HUDEP-2 (cell line): ENCODE measurements at regions not wholly inside any gene's neighbourhood (a gene's known extent, or its start where the extent isn't known, plus 50 kb on each side); places are given as distances from the start of the nearest gene placed in this dataset.

Experiments
- DNase-seq, 76 experiments: peaks; one replicate each; lab custom pipeline; 2025; ENCODE audit not compliant: unreplicated experiment in 76 of 76; lab: John Stamatoyannopoulos, UW

DNA sequence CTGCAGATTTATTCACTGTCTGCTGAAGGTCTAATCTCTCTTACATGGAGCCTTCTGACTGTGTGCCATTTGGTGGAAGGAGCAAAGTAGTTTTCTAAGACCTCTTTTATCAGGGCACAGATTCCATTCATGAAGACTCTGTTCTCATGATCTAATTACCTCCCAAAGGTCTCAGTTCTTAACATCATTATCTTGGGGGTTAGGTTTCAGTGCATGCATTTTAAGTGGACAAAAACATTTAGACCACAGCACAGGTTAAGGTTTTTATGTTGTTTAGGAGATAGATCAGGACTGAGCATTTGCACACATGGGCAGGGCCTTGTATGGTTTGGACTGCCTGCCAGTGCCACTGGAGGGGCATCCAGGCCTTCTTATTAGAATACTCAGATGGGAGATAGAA is 746.1 kb downstream of the C12orf50 start:
- no peak for DNase-seq

DNA sequence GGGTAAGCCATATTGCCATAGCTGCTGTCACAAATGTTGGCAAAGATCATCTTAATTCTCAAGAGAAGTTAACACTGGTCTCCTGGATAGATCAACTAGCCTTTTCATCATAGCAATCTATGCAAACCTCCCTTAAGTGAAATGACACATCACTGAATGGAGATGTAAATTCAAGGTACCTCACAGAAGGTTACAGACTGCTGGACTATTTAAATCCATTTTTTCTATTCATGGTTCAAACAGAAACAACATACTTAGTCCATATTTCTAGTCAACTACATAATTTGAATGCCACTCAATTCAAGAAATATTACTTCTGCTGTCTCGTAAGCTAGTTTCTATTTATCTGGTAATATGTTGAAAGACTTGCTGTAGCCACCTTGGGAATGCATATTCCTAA is 748.3 kb downstream of the C12orf50 start:
- DNase-seq, result no peak

- no peak for DNase-seq
Measured at GRCh38 chr12:87280356-87280755, 748.8 kb downstream of the C12orf50 start.

GRCh38 chr12:87274594-87275245 is 754.5 kb downstream of the C12orf50 start:
- no peak for DNase-seq

GRCh38 chr12:87272851-87273250 is 756.4 kb downstream of the C12orf50 start:
- DNase-seq, result no peak

DNA sequence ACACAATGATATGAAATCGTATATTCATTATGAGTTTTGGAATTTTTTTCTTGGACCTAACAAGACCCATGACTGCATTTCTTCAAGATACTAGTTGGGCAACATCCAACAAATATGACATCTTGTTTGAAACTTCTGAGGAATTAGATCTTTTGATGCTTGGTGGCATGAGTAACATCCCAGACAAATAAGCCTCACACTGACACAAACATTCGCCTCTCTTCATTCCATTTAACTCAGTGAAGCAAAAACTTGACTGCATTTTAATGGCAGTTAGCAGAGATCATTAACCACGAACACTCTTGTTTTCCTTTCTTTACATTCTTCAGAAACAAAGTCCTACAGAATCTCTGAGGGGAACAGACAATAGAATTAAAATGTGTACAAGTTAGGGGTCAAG is 758.3 kb downstream of the C12orf50 start:
- DNase-seq, result no peak

DNA sequence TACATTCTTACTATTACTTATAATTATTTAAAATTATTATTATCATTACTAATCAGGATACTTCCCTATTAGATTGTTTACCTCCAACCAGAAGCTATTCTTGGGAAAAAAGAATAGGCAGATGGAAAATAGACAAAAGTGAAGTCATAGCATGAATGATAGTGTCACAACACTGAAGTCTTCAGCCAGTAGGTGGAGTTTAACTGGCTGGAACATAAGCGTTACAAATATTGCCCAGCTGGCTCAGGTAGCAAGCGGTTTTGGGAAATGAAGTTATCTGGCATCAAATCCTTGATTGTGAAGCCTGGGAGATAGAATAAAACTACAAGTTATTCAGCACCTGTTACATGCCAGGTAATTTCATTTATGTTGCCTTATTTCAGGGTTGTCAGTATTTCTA is 762.9 kb downstream of the C12orf50 start:
- DNase-seq, result no peak

DNA sequence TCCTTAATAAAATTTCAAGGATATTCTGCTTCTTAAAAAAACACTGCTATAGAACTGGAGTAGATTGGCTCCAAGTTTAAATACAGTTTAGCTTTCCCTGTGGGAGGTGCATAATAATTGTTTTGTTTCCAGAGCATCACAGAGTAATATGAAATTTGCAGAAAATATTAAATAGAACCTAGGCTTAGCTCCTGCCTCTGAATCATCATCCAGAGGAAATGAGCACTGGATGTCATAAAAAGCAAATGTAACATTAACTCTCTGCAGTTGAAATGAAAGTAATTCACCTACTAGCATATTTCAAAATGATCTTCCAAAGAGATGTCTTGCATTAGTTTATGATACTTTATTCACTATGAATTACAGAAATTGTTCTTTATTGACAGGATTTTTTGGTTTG is 769.8 kb downstream of the C12orf50 start:
- DNase-seq, result no peak

DNA sequence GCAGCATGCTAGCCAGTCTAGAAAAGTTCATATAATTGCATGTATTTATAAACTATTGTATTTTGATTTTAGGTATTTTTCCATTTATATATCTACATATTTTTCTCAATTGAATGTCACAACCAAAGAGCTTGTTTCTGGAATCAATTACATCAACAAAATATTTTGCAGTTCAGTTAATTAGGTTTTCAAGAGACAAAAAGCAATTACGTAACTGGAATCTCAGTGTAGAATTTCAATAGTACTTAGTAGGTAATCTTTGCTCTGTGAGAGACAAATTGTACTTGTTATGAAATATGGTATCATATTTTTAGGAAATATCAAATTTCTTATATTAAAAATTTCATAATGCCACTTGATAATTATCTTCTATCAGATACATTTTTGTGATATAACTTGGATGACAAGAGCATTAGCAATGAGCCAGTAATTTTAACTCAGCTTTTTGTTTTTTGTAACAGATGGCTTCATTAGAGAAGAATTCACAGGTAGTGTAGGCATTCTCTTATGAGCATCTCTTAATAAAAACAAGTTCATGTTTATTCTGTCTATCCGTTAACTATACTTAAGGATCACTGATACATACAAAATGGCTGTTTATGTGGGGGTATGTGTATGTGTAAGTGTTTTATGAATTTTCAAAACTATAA is 774.7 kb downstream of the C12orf50 start:
- DNase-seq, result no peak

DNA sequence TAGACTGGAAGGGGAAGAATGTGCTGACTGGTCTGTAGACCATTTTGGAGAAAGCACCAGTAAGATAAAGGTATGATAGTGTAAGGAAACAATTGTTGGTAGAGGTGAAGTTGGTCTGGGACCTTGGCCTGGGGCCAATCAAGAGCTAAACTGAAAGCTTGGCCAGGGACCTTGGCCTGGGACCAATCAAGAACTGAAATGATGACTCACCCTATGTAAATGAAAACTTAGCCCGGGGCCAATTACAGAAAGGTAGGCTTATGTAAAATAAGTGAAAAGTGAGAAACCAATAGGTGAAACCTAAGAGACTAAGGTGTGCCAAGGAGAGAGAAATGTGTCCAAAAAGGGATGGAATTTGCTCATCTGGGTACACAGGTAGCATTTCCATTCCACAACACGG is 776.0 kb downstream of the C12orf50 start:
- no peak for DNase-seq

- no peak for DNase-seq
Measured at GRCh38 chr12:87246726-87247125, 782.5 kb downstream of the C12orf50 start.

DNA sequence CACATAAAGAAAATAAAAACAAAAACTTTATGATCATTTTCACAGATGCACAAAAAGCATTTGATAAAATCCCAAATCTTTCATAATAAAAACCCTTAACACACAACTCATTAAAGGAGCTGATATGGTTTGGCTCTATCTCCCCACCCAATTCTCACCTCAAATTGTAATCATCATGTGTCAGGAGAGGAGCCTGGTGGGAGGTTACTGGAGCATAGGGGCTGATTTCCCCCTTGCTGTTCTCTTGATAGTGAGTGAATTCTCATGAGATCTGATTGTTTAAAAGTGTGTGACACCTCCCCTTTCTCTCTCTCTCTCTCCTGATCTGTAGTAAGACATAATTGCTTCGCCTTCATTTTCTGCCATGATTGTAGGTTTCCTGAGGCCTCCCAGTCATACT is 790.7 kb downstream of the C12orf50 start:
- DNase-seq, result no peak

DNA sequence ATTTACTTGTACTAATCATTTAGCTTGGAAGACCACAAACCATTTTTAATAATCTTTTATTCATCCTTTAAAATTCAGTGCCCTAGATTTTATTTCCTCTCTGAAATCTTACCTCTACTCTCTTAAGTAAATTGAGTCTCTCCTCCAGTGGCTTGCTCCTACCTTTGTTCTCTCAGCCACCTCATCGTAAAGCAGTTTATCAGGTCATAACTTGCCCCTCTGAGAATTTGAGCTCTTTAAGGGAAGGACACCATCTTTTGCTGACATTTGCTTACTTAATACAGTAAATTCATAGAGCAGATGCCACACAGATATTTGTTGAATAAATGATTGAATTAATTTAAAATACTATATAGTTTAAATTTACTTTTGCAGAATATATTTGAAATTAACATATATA is 794.3 kb downstream of the C12orf50 start:
- no peak for DNase-seq

GRCh38 chr12:87233671-87234070 is 795.5 kb downstream of the C12orf50 start:
- no peak for DNase-seq

GRCh38 chr12:87231818-87232217 is 797.4 kb downstream of the C12orf50 start:
- DNase-seq, result no peak

- no peak for DNase-seq
Measured at GRCh38 chr12:87230441-87230840, 798.8 kb downstream of the C12orf50 start.

- no peak for DNase-seq
Measured at GRCh38 chr12:87227162-87227561, 802.0 kb downstream of the C12orf50 start.

GRCh38 chr12:87217491-87217890 is 811.7 kb downstream of the C12orf50 start:
- DNase-seq, result no peak

DNA sequence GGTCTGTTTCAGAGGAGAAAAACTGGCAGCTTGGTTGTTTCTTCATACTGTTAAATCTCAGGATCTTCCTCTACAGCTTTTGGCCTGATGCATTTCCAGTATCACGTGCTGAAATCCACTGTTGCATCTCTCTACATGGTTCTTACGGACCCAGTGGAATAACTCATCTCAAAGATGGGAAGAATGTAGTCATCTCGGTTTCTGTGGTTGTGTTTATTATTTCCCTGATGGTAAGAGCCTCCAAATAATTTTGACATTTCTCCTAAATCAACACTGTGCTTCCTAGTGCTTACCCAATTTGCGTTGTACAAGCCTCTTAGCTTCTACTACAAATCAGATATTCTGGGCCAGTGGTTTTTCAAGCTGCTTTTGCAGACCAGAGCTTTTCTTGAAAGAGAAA is 812.8 kb downstream of the C12orf50 start:
- no peak for DNase-seq

- no peak for DNase-seq
Measured at GRCh38 chr12:87202189-87202588, 827.0 kb downstream of the C12orf50 start.

- no peak for DNase-seq
Measured at GRCh38 chr12:87201598-87201997, 827.6 kb downstream of the C12orf50 start.

DNA sequence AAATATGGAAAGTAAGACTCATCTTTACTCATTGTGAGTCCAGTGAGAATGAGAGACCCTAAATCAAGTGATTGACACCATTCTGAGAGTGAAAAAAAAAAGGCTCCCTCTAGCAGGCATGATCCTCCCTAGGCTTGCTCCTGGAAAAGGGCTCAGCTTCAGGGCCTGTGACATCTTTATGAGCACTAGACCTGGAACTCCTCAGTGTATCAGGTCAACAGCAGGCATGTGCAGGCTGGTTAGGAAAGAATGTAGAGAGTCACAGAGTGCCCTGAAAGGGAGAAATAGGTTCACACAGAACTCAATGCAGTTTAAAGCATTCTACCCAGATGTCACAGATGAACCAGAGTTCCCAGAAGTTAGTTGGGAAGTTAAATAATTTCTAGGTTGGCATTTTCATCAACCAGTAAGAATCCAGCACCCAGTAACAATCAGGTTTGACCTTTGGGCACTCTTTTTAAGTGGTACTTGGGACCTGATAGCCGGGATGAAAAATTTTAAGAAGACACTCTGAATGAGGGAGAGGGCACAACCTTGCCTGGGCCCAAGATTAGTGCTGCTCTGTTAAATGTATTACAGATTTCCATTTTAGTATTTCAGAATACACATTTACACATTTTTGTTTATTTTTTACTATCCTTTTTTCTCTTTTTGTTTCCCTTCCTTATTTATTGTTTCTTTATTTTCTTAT is 828.8 kb downstream of the C12orf50 start:
- DNase-seq, result no peak
